ENCODE measurements at regions not wholly inside any gene's neighbourhood (a gene's known extent, or its start where the extent isn't known, plus 50 kb on each side); places are given as distances from the start of the nearest gene placed in this dataset.

GRCh38 chr16:6663668-6664067, 669.0 kb upstream of the RBFOX1 start:
- Histone ChIP-seq H3K9me3 (ENCODE audit: control insufficient read depth in 1 of 2, low read length in 2 of 2) (no peaks in the 10 kb centered on the region), H3K9ac (ENCODE audit: low read depth in 1 of 2, low read length in 2 of 2) (no peak overlapping the region), H3K4me3 (ENCODE audit: low read depth in 1 of 2, low read length in 2 of 2) (no peak overlapping the region), H3K36me3 (ENCODE audit: control insufficient read depth in 1 of 2, insufficient read depth in 2 of 2, low read length in 2 of 2) (no peaks in the 10 kb centered on the region), H3K27ac (ENCODE audit: low read depth, low read length) (no peak overlapping the region), H3K4me1 (ENCODE audit: control insufficient read depth in 1 of 2, insufficient read depth in 2 of 2, low read length in 2 of 2) (no peaks in the 10 kb centered on the region), H3K27me3 (ENCODE audit: control insufficient read depth in 1 of 2, insufficient read depth in 2 of 2, low read length in 2 of 2) (no peaks in the 10 kb centered on the region)

- H3K27me3 ChIP-seq (ENCODE audit: control insufficient read depth in 1 of 2, insufficient read depth in 2 of 2, low read length in 2 of 2): no peaks in the 10 kb centered on the region
These were observed 675.9 kb upstream of the RBFOX1 start for GRCh38 chr16:6656760-6657159.

GRCh38 chr16:6646891-6647290, 685.8 kb upstream of the RBFOX1 start:
- no peak overlapping the region for H3K4me3 ChIP-seq (ENCODE audit: low read depth in 1 of 2, low read length in 2 of 2)
- no peaks in the 10 kb centered on the region for H3K9me3 ChIP-seq (ENCODE audit: control insufficient read depth in 1 of 2, low read length in 2 of 2)
- no peak overlapping the region for H3K9ac ChIP-seq (ENCODE audit: low read depth in 1 of 2, low read length in 2 of 2)
- no peak overlapping the region for H3K27ac ChIP-seq (ENCODE audit: low read depth, low read length)
- H3K27me3 ChIP-seq (ENCODE audit: control insufficient read depth in 1 of 2, insufficient read depth in 2 of 2, low read length in 2 of 2): peaks cover 0 to 3% of the 10 kb centered on the region in 2 donors
- no peaks in the 10 kb centered on the region for H3K36me3 ChIP-seq (ENCODE audit: control insufficient read depth in 1 of 2, insufficient read depth in 2 of 2, low read length in 2 of 2)
- H3K4me1 ChIP-seq (ENCODE audit: control insufficient read depth in 1 of 2, insufficient read depth in 2 of 2, low read length in 2 of 2): no peaks in the 10 kb centered on the region

More at GRCh38 chr16:6656760-6657159, 675.9 kb upstream of the RBFOX1 start:
- Histone ChIP-seq H3K9me3 (ENCODE audit: control insufficient read depth in 1 of 2, low read length in 2 of 2) (no peaks in the 10 kb centered on the region), H3K27ac (ENCODE audit: low read depth, low read length) (no peak overlapping the region), H3K4me3 (ENCODE audit: low read depth in 1 of 2, low read length in 2 of 2) (no peak overlapping the region), H3K4me1 (ENCODE audit: control insufficient read depth in 1 of 2, insufficient read depth in 2 of 2, low read length in 2 of 2) (no peaks in the 10 kb centered on the region), H3K9ac (ENCODE audit: low read depth in 1 of 2, low read length in 2 of 2) (no peak overlapping the region), H3K36me3 (ENCODE audit: control insufficient read depth in 1 of 2, insufficient read depth in 2 of 2, low read length in 2 of 2) (no peaks in the 10 kb centered on the region)

- Histone ChIP-seq H3K4me3 (ENCODE audit: low read depth in 1 of 2, low read length in 2 of 2) (no peak overlapping the region), H3K4me1 (ENCODE audit: control insufficient read depth in 1 of 2, insufficient read depth in 2 of 2, low read length in 2 of 2) (no peaks in the 10 kb centered on the region), H3K9me3 (ENCODE audit: control insufficient read depth in 1 of 2, low read length in 2 of 2) (no peaks in the 10 kb centered on the region), H3K27me3 (ENCODE audit: control insufficient read depth in 1 of 2, insufficient read depth in 2 of 2, low read length in 2 of 2) (peaks cover 0 to 3% of the 10 kb centered on the region in 2 donors), H3K9ac (ENCODE audit: low read depth in 1 of 2, low read length in 2 of 2) (no peak overlapping the region), H3K36me3 (ENCODE audit: control insufficient read depth in 1 of 2, insufficient read depth in 2 of 2, low read length in 2 of 2) (no peaks in the 10 kb centered on the region), H3K27ac (ENCODE audit: low read depth, low read length) (no peak overlapping the region)
These were observed 686.7 kb upstream of the RBFOX1 start for GRCh38 chr16:6645768-6646568.

- peaks cover 0 to 3% of the 10 kb centered on the region in 2 donors for H3K27me3 ChIP-seq (ENCODE audit: control insufficient read depth in 1 of 2, insufficient read depth in 2 of 2, low read length in 2 of 2)
- H3K9ac ChIP-seq (ENCODE audit: low read depth in 1 of 2, low read length in 2 of 2): no peak overlapping the region
- H3K9me3 ChIP-seq (ENCODE audit: control insufficient read depth in 1 of 2, low read length in 2 of 2): no peaks in the 10 kb centered on the region
- no peaks in the 10 kb centered on the region for H3K4me1 ChIP-seq (ENCODE audit: control insufficient read depth in 1 of 2, insufficient read depth in 2 of 2, low read length in 2 of 2)
- no peaks in the 10 kb centered on the region for H3K36me3 ChIP-seq (ENCODE audit: control insufficient read depth in 1 of 2, insufficient read depth in 2 of 2, low read length in 2 of 2)
- no peak overlapping the region for H3K27ac ChIP-seq (ENCODE audit: low read depth, low read length)
- H3K4me3 ChIP-seq (ENCODE audit: low read depth in 1 of 2, low read length in 2 of 2): no peak overlapping the region
These were observed 687.7 kb upstream of the RBFOX1 start for GRCh38 chr16:6644916-6645315.

- Histone ChIP-seq H3K27ac (ENCODE audit: low read depth, low read length) (no peak overlapping the region), H3K9ac (ENCODE audit: low read depth in 1 of 2, low read length in 2 of 2) (no peak overlapping the region), H3K36me3 (ENCODE audit: control insufficient read depth in 1 of 2, insufficient read depth in 2 of 2, low read length in 2 of 2) (no peaks in the 10 kb centered on the region), H3K27me3 (ENCODE audit: control insufficient read depth in 1 of 2, insufficient read depth in 2 of 2, low read length in 2 of 2) (peaks cover 0 to 3% of the 10 kb centered on the region in 2 donors), H3K4me3 (ENCODE audit: low read depth in 1 of 2, low read length in 2 of 2) (no peak overlapping the region), H3K9me3 (ENCODE audit: control insufficient read depth in 1 of 2, low read length in 2 of 2) (no peaks in the 10 kb centered on the region), H3K4me1 (ENCODE audit: control insufficient read depth in 1 of 2, insufficient read depth in 2 of 2, low read length in 2 of 2) (no peaks in the 10 kb centered on the region)
These were observed 689.5 kb upstream of the RBFOX1 start for GRCh38 chr16:6643080-6643686.

GRCh38 chr16:6642271-6642670, 690.4 kb upstream of the RBFOX1 start:
- Histone ChIP-seq H3K36me3 (ENCODE audit: control insufficient read depth in 1 of 2, insufficient read depth in 2 of 2, low read length in 2 of 2) (no peaks in the 10 kb centered on the region), H3K4me3 (ENCODE audit: low read depth in 1 of 2, low read length in 2 of 2) (no peak overlapping the region), H3K27me3 (ENCODE audit: control insufficient read depth in 1 of 2, insufficient read depth in 2 of 2, low read length in 2 of 2) (peaks cover 0 to 3% of the 10 kb centered on the region in 2 donors), H3K27ac (ENCODE audit: low read depth, low read length) (no peak overlapping the region), H3K4me1 (ENCODE audit: control insufficient read depth in 1 of 2, insufficient read depth in 2 of 2, low read length in 2 of 2) (no peaks in the 10 kb centered on the region), H3K9me3 (ENCODE audit: control insufficient read depth in 1 of 2, low read length in 2 of 2) (no peaks in the 10 kb centered on the region), H3K9ac (ENCODE audit: low read depth in 1 of 2, low read length in 2 of 2) (no peak overlapping the region)

GRCh38 chr16:6641091-6641490, 691.6 kb upstream of the RBFOX1 start:
- Histone ChIP-seq H3K36me3 (ENCODE audit: control insufficient read depth in 1 of 2, insufficient read depth in 2 of 2, low read length in 2 of 2) (no peaks in the 10 kb centered on the region), H3K4me1 (ENCODE audit: control insufficient read depth in 1 of 2, insufficient read depth in 2 of 2, low read length in 2 of 2) (no peaks in the 10 kb centered on the region), H3K9me3 (ENCODE audit: control insufficient read depth in 1 of 2, low read length in 2 of 2) (no peaks in the 10 kb centered on the region), H3K27ac (ENCODE audit: low read depth, low read length) (no peak overlapping the region), H3K9ac (ENCODE audit: low read depth in 1 of 2, low read length in 2 of 2) (no peak overlapping the region), H3K4me3 (ENCODE audit: low read depth in 1 of 2, low read length in 2 of 2) (no peak overlapping the region), H3K27me3 (ENCODE audit: control insufficient read depth in 1 of 2, insufficient read depth in 2 of 2, low read length in 2 of 2) (peaks cover 0 to 3% of the 10 kb centered on the region in 2 donors)

- Histone ChIP-seq H3K4me1 (ENCODE audit: control insufficient read depth in 1 of 2, insufficient read depth in 2 of 2, low read length in 2 of 2) (no peaks in the 10 kb centered on the region), H3K27me3 (ENCODE audit: control insufficient read depth in 1 of 2, insufficient read depth in 2 of 2, low read length in 2 of 2) (no peaks in the 10 kb centered on the region), H3K27ac (ENCODE audit: low read depth, low read length) (no peak overlapping the region), H3K36me3 (ENCODE audit: control insufficient read depth in 1 of 2, insufficient read depth in 2 of 2, low read length in 2 of 2) (no peaks in the 10 kb centered on the region), H3K9me3 (ENCODE audit: control insufficient read depth in 1 of 2, low read length in 2 of 2) (no peaks in the 10 kb centered on the region), H3K9ac (ENCODE audit: low read depth in 1 of 2, low read length in 2 of 2) (no peak overlapping the region), H3K4me3 (ENCODE audit: low read depth in 1 of 2, low read length in 2 of 2) (no peak overlapping the region)
These were observed 696.2 kb upstream of the RBFOX1 start for GRCh38 chr16:6636457-6636856.

GRCh38 chr16:6634151-6634550, 698.5 kb upstream of the RBFOX1 start:
- no peak overlapping the region for H3K4me3 ChIP-seq (ENCODE audit: low read depth in 1 of 2, low read length in 2 of 2)

More at GRCh38 chr16:6634151-6634550, 698.5 kb upstream of the RBFOX1 start:
- H3K27ac ChIP-seq (ENCODE audit: low read depth, low read length): no peak overlapping the region
- no peak overlapping the region for H3K9ac ChIP-seq (ENCODE audit: low read depth in 1 of 2, low read length in 2 of 2)
- no peaks in the 10 kb centered on the region for H3K4me1 ChIP-seq (ENCODE audit: control insufficient read depth in 1 of 2, insufficient read depth in 2 of 2, low read length in 2 of 2)
- H3K27me3 ChIP-seq (ENCODE audit: control insufficient read depth in 1 of 2, insufficient read depth in 2 of 2, low read length in 2 of 2): no peaks in the 10 kb centered on the region
- H3K36me3 ChIP-seq (ENCODE audit: control insufficient read depth in 1 of 2, insufficient read depth in 2 of 2, low read length in 2 of 2): no peaks in the 10 kb centered on the region
- H3K9me3 ChIP-seq (ENCODE audit: control insufficient read depth in 1 of 2, low read length in 2 of 2): no peaks in the 10 kb centered on the region
